ENCODE measurements at regions not wholly inside any gene's neighbourhood (a gene's known extent, or its start where the extent isn't known, plus 50 kb on each side); places are given as distances from the start of the nearest gene placed in this dataset.
"Not testable (repeated sequence)": the region's sequence is repeated elsewhere in the genome, so short reads cannot be mapped to it uniquely, and the experiment has no call there.

DNA sequence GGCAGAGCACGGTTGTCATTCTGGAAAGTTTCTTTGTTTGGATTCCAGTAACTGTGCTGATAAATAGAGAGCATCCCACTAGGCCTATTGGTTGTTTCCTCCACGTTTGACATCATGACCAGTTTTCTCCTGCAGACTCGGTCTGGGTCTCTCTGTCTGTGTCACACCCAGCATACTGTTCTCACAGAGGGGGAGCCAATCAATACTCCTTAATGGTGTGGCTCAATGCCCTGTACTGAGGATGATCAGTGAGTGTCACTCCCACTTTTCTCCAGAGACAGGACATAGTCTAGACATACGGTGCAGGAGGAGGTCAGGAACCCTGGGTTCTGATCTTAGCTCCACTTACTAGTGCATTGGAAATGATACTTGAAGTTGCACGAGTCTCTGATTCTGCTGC lies 88.2 kb upstream of the BLID start:
- Histone ChIP-seq H3K4me3 (ENCODE audit: insufficient read depth, low read depth, low read length, poor library complexity, severe bottlenecking) (no peak overlapping the region), H3K27me3 (replicated peaks; ENCODE audit: control insufficient read depth, insufficient read depth, low read length, poor library complexity, severe bottlenecking) (no peaks in the 10 kb centered on the region), H3K36me3 (ENCODE audit: control insufficient read depth, insufficient read depth, low read length) (no peaks in the 10 kb centered on the region), H3K27ac (ENCODE audit: insufficient read depth, low read length, poor library complexity, severe bottlenecking) (no peak overlapping the region), H3K9me3 (ENCODE audit: control insufficient read depth, low read length) (no peaks in the 10 kb centered on the region), H3K4me1 (ENCODE audit: control insufficient read depth, insufficient read depth, low read length, poor library complexity, severe bottlenecking) (no peaks in the 10 kb centered on the region)
- DNase-seq: no peak

DNA sequence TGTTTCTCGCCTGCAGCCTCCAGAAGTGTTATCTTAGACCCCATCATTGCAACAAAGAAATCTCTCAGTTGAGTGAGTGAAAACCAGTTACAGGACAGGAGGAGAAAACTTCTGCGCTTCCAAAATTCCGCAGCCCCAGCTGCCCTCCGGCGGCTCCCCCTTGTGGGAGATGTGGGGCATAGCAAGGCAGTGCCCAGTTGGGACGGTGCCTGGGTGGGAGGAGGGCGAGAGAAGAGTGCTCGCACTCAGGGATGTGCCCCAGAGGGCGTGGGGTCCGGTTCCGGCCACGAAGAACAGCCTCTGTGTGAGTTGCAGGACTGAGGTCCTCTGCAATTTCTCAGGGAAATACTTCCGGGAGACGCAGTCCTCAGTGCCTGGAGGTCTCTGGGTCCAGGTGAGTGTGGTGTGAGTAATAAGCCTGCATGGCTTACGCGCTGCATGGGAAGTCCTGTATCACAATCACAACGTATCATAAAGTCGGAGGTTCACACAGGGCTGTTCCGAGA lies 87.0 kb upstream of the BLID start:
- Histone ChIP-seq H3K4me3 (ENCODE audit: insufficient read depth, low read depth, low read length, poor library complexity, severe bottlenecking) (no peak overlapping the region), H3K27ac (ENCODE audit: insufficient read depth, low read length, poor library complexity, severe bottlenecking) (no peak overlapping the region), H3K36me3 (ENCODE audit: control insufficient read depth, insufficient read depth, low read length) (no peaks in the 10 kb centered on the region), H3K9me3 (ENCODE audit: control insufficient read depth, low read length) (no peaks in the 10 kb centered on the region), H3K4me1 (ENCODE audit: control insufficient read depth, insufficient read depth, low read length, poor library complexity, severe bottlenecking) (no peaks in the 10 kb centered on the region), H3K27me3 (replicated peaks; ENCODE audit: control insufficient read depth, insufficient read depth, low read length, poor library complexity, severe bottlenecking) (no peaks in the 10 kb centered on the region)
- no peak for DNase-seq

GRCh38 chr11:122202161-122202950 lies 86.3 kb upstream of the BLID start:
- DNase-seq: no peak
- H3K4me1 ChIP-seq (ENCODE audit: control insufficient read depth, insufficient read depth, low read length, poor library complexity, severe bottlenecking): no peaks in the 10 kb centered on the region
- H3K36me3 ChIP-seq (ENCODE audit: control insufficient read depth, insufficient read depth, low read length): no peaks in the 10 kb centered on the region
- H3K9me3 ChIP-seq (ENCODE audit: control insufficient read depth, low read length): no peaks in the 10 kb centered on the region
- H3K27me3 ChIP-seq (replicated peaks; ENCODE audit: control insufficient read depth, insufficient read depth, low read length, poor library complexity, severe bottlenecking): no peaks in the 10 kb centered on the region
- H3K4me3 ChIP-seq (ENCODE audit: insufficient read depth, low read depth, low read length, poor library complexity, severe bottlenecking): no peak overlapping the region
- no peak overlapping the region for H3K27ac ChIP-seq (ENCODE audit: insufficient read depth, low read length, poor library complexity, severe bottlenecking)

GRCh38 chr11:122201106-122201505 lies 85.1 kb upstream of the BLID start:
- no peak for DNase-seq
- no peak overlapping the region for H3K4me3 ChIP-seq (ENCODE audit: insufficient read depth, low read depth, low read length, poor library complexity, severe bottlenecking)
- no peaks in the 10 kb centered on the region for H3K4me1 ChIP-seq (ENCODE audit: control insufficient read depth, insufficient read depth, low read length, poor library complexity, severe bottlenecking)
- H3K9me3 ChIP-seq (ENCODE audit: control insufficient read depth, low read length): no peaks in the 10 kb centered on the region
- H3K36me3 ChIP-seq (ENCODE audit: control insufficient read depth, insufficient read depth, low read length): no peaks in the 10 kb centered on the region
- no peaks in the 10 kb centered on the region for H3K27me3 ChIP-seq (replicated peaks; ENCODE audit: control insufficient read depth, insufficient read depth, low read length, poor library complexity, severe bottlenecking)
- H3K27ac ChIP-seq (ENCODE audit: insufficient read depth, low read length, poor library complexity, severe bottlenecking): no peak overlapping the region

- Histone ChIP-seq H3K36me3 (ENCODE audit: control insufficient read depth, insufficient read depth, low read length) (no peaks in the 10 kb centered on the region), H3K27me3 (replicated peaks; ENCODE audit: control insufficient read depth, insufficient read depth, low read length, poor library complexity, severe bottlenecking) (no peaks in the 10 kb centered on the region), H3K9me3 (ENCODE audit: control insufficient read depth, low read length) (no peaks in the 10 kb centered on the region), H3K27ac (ENCODE audit: insufficient read depth, low read length, poor library complexity, severe bottlenecking) (no peak overlapping the region), H3K4me1 (ENCODE audit: control insufficient read depth, insufficient read depth, low read length, poor library complexity, severe bottlenecking) (no peaks in the 10 kb centered on the region), H3K4me3 (ENCODE audit: insufficient read depth, low read depth, low read length, poor library complexity, severe bottlenecking) (no peak overlapping the region)
- no peak for DNase-seq
These were observed 83.6 kb upstream of the BLID start for GRCh38 chr11:122199661-122200060.

- H3K4me3 ChIP-seq (ENCODE audit: insufficient read depth, low read depth, low read length, poor library complexity, severe bottlenecking): no peak overlapping the region
- H3K4me1 ChIP-seq (ENCODE audit: control insufficient read depth, insufficient read depth, low read length, poor library complexity, severe bottlenecking): no peaks in the 10 kb centered on the region
- no peaks in the 10 kb centered on the region for H3K9me3 ChIP-seq (ENCODE audit: control insufficient read depth, low read length)
- H3K27me3 ChIP-seq (replicated peaks; ENCODE audit: control insufficient read depth, insufficient read depth, low read length, poor library complexity, severe bottlenecking): no peaks in the 10 kb centered on the region
- H3K36me3 ChIP-seq (ENCODE audit: control insufficient read depth, insufficient read depth, low read length): no peaks in the 10 kb centered on the region
- H3K27ac ChIP-seq (ENCODE audit: insufficient read depth, low read length, poor library complexity, severe bottlenecking): no peak overlapping the region
- DNase-seq: no peak
These were observed 82.4 kb upstream of the BLID start for GRCh38 chr11:122198291-122198983.

GRCh38 chr11:122197066-122197987 lies 81.3 kb upstream of the BLID start:
- Histone ChIP-seq H3K4me3 (ENCODE audit: insufficient read depth, low read depth, low read length, poor library complexity, severe bottlenecking) (no peak overlapping the region), H3K27ac (ENCODE audit: insufficient read depth, low read length, poor library complexity, severe bottlenecking) (no peak overlapping the region), H3K27me3 (replicated peaks; ENCODE audit: control insufficient read depth, insufficient read depth, low read length, poor library complexity, severe bottlenecking) (no peaks in the 10 kb centered on the region), H3K4me1 (ENCODE audit: control insufficient read depth, insufficient read depth, low read length, poor library complexity, severe bottlenecking) (no peaks in the 10 kb centered on the region), H3K9me3 (ENCODE audit: control insufficient read depth, low read length) (no peaks in the 10 kb centered on the region), H3K36me3 (ENCODE audit: control insufficient read depth, insufficient read depth, low read length) (no peaks in the 10 kb centered on the region)
- no peak for DNase-seq

GRCh38 chr11:122195790-122196189 lies 79.8 kb upstream of the BLID start:
- H3K4me1 ChIP-seq (ENCODE audit: control insufficient read depth, insufficient read depth, low read length, poor library complexity, severe bottlenecking): no peaks in the 10 kb centered on the region
- no peak overlapping the region for H3K4me3 ChIP-seq (ENCODE audit: insufficient read depth, low read depth, low read length, poor library complexity, severe bottlenecking)
- H3K27ac ChIP-seq (ENCODE audit: insufficient read depth, low read length, poor library complexity, severe bottlenecking): no peak overlapping the region
- no peaks in the 10 kb centered on the region for H3K27me3 ChIP-seq (replicated peaks; ENCODE audit: control insufficient read depth, insufficient read depth, low read length, poor library complexity, severe bottlenecking)
- H3K36me3 ChIP-seq (ENCODE audit: control insufficient read depth, insufficient read depth, low read length): no peaks in the 10 kb centered on the region
- no peak for DNase-seq
- no peaks in the 10 kb centered on the region for H3K9me3 ChIP-seq (ENCODE audit: control insufficient read depth, low read length)

DNA sequence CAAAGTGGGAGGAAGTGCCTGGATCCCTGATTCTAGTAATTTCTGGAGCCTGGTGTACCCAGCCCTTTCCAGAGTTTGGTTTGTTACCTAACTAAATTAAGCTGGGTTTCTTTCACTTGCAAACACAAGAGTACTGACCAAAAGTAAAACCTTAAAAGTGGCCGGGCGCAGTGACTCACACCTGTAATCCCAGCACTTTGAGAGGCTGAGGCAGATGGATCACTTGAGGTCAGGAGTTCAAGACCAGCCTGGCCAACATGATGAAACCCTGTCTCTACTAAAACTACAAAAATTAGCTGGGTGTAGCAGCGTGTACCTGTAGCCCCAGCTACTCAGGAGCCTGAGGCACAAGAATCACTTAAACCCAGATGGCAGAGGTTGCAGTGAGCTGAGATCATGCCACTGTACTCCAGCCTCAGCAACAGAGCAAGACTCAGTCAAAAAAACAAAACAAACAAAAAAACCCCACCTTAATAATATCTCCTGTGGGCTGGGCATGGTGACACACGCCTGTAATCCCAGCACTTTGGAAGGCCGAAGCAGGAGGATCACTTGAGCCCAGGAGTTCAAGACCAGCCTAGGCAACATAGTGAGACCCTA lies 78.0 kb upstream of the BLID start:
- not testable (repeated sequence) for H3K9me3 ChIP-seq (ENCODE audit: control insufficient read depth, low read length); H3K4me3 ChIP-seq (ENCODE audit: insufficient read depth, low read depth, low read length, poor library complexity, severe bottlenecking); H3K27ac ChIP-seq (ENCODE audit: insufficient read depth, low read length, poor library complexity, severe bottlenecking); H3K36me3 ChIP-seq (ENCODE audit: control insufficient read depth, insufficient read depth, low read length); H3K4me1 ChIP-seq (ENCODE audit: control insufficient read depth, insufficient read depth, low read length, poor library complexity, severe bottlenecking); DNase-seq; H3K27me3 ChIP-seq (replicated peaks; ENCODE audit: control insufficient read depth, insufficient read depth, low read length, poor library complexity, severe bottlenecking)

Data from effector memory CD4-positive, alpha-beta T cell (primary cell).